Kidney (tissue), 13 donors: ENCODE measurements at regions not wholly inside any gene's neighbourhood (a gene's known extent, or its start where the extent isn't known, plus 50 kb on each side); places are given as distances from the start of the nearest gene placed in this dataset.

Experiments
- DNase-seq, 5 donors: peaks; one replicate each; pipeline ENCODE4 v3.0.0-alpha.2; 2013 to 2020
- FAIRE-seq: peaks from 2 replicates; lab custom pipeline; 2012; peaks lifted over from hg19 to GRCh38; lab: Jason Lieb, UNC
- H3K27ac ChIP-seq, 2 donors: one replicate each; pipeline ENCODE4 v1.7.0; 2013; ENCODE audit warnings: low read depth in 2 of 2, low read length in 2 of 2, inconsistent platforms in 1 of 2
- H3K27me3 ChIP-seq: one replicate; pipeline ENCODE4 v1.7.1; 2013; ENCODE audit warnings: low read length, inconsistent platforms; ENCODE audit not compliant: control insufficient read depth, insufficient read depth
- H3K36me3 ChIP-seq, 3 donors: one replicate each; pipeline versions ENCODE4 v1.7.0 to v1.7.1; 2013; ENCODE audit warnings: low read length in 3 of 3, control low read depth in 1 of 3, inconsistent platforms in 1 of 3; ENCODE audit not compliant: insufficient read depth in 3 of 3, control insufficient read depth in 2 of 3
- H3K4me1 ChIP-seq, 3 donors: one replicate each; pipeline versions ENCODE4 v1.7.0 to v1.7.1; 2013; ENCODE audit warnings: low read length in 3 of 3, inconsistent platforms in 1 of 3, low read depth in 1 of 3; ENCODE audit not compliant: control insufficient read depth in 2 of 3, insufficient read depth in 2 of 3
- H3K4me3 ChIP-seq, 3 donors: one replicate each; pipeline versions ENCODE4 v1.7.0 to v1.8.1; 2013; ENCODE audit warnings: low read length in 3 of 3, control low read depth in 1 of 3, inconsistent platforms in 1 of 3
- H3K9ac ChIP-seq, 3 donors: one replicate each; pipeline versions ENCODE4 v1.7.0 to v1.7.1; 2013; ENCODE audit warnings: low read length in 3 of 3, control low read depth in 1 of 3, inconsistent platforms in 1 of 3
- H3K9me3 ChIP-seq, 3 donors: one replicate each; pipeline versions ENCODE4 v1.7.0 to v1.7.1; 2013; ENCODE audit warnings: low read length in 3 of 3, control low read depth in 1 of 3, inconsistent platforms in 1 of 3; ENCODE audit not compliant: control insufficient read depth in 2 of 3, insufficient read depth in 1 of 3
- intact Hi-C: fragments of 100-400 bp; cut with DNase I; formaldehyde crosslinking; loops from one replicate; pipeline ENCODE4 v1.11.1; 2022
- TF ChIP-seq, protein P1 (sequence below): IDR thresholded peaks from 3 replicates; pipeline ENCODE4 v1.5.1; 2012; ENCODE audit warnings: mild to moderate bottlenecking, moderate library complexity, borderline replicate concordance; ENCODE audit not compliant: insufficient read depth; ENCODE audit errors: extremely low read depth
- donor health status: control.
- donor health status: control.
- donor health status: control.
- donor health status: control.
- donor health status: control.
- donor health status: DM: yes; HTN: yes; CAD: no.
- donor health status: Normal renal cell carcinoma (clear cell type).

DNA sequence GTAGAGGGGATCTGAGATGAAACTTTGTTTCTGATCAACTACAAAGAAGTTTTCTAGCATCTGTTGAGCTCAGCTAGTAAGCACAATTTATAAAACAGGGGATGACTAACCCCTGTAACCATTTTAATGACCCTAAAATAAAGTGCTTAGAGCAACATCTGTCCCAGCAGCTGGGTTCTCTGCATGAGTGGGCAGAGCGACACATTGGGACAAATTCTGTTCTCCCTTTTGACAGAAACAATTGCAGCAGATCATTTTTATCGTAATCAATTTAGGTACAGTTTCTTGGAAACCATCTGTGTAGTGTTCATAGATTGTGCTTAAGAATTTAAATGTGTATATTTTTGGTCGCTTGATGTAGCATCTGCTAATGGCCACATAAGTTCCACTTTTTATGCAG, 678.0 kb downstream of the RNF144A start:
- no peak overlapping the region for H3K4me3 ChIP-seq
- H3K27me3 ChIP-seq = no peaks in the 10 kb centered on the region
- no peak overlapping the region for H3K9ac ChIP-seq
- intact Hi-C loops = no loop called here
- no peak for FAIRE-seq
- no peaks in the 10 kb centered on the region for H3K4me1 ChIP-seq
- no peaks in the 10 kb centered on the region for H3K9me3 ChIP-seq
- H3K27ac ChIP-seq = no peak overlapping the region
- TF ChIP-seq, protein P1, sequence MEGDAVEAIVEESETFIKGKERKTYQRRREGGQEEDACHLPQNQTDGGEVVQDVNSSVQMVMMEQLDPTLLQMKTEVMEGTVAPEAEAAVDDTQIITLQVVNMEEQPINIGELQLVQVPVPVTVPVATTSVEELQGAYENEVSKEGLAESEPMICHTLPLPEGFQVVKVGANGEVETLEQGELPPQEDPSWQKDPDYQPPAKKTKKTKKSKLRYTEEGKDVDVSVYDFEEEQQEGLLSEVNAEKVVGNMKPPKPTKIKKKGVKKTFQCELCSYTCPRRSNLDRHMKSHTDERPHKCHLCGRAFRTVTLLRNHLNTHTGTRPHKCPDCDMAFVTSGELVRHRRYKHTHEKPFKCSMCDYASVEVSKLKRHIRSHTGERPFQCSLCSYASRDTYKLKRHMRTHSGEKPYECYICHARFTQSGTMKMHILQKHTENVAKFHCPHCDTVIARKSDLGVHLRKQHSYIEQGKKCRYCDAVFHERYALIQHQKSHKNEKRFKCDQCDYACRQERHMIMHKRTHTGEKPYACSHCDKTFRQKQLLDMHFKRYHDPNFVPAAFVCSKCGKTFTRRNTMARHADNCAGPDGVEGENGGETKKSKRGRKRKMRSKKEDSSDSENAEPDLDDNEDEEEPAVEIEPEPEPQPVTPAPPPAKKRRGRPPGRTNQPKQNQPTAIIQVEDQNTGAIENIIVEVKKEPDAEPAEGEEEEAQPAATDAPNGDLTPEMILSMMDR = no peak
- no peak for DNase-seq
- H3K36me3 ChIP-seq = no peaks in the 10 kb centered on the region

- TF ChIP-seq, protein P1 = no peak
- no peaks in the 10 kb centered on the region for H3K27me3 ChIP-seq
- no peaks in the 10 kb centered on the region for H3K4me1 ChIP-seq
- H3K4me3 ChIP-seq = no peak overlapping the region
- no peak for DNase-seq
- intact Hi-C loops = no loop called here
- no peaks in the 10 kb centered on the region for H3K36me3 ChIP-seq
- H3K9me3 ChIP-seq = no peaks in the 10 kb centered on the region
- H3K27ac ChIP-seq = no peak overlapping the region
- FAIRE-seq = no peak
- no peak overlapping the region for H3K9ac ChIP-seq
Observed at GRCh38 chr2:7598402-7598801, 681.2 kb downstream of the RNF144A start.

DNA sequence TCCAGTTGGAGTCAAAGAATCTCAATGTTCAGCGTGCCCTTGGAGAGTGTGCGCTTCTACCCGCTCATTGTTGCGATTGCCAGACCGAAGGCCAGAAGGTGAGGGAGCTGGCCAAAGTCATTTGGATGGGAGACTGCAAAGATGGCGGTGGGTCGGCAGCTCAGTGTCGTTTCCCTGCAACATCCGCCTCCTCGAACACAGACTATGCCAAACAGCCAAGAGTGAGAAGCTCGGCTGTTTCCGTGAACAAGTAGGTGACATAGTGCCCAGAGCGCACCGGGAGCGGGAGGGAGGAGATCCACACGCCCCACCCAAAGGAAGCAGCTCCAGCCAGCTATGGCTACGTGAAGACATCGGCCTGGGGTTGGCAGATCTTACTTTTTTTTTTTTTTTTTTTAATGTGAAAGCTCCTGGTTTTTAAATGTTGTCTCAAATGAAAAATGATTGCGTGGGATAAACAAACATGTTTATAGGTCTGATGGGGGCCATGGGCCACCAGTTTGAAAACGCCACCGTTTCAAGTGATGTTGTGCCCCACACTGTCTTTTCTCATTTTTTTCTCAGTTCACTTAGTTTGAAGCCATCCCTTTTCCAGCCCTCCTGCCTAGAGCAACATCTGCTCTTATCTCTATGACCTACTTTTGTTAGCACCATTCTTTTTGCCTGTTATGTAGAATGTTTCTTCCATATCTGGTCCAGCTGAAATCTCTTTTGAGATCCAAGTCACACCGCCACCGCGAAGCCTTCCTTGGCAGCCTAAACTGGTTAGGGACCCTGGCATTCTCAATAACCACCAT, 682.4 kb downstream of the RNF144A start:
- no peak overlapping the region for H3K27ac ChIP-seq

More for the DNA sequence above, 682.4 kb downstream of the RNF144A start:
- H3K27me3 ChIP-seq = no peaks in the 10 kb centered on the region
- intact Hi-C loops = no loop called here
- H3K9ac ChIP-seq = no peak overlapping the region
- no peaks in the 10 kb centered on the region for H3K9me3 ChIP-seq
- no peak overlapping the region for H3K4me3 ChIP-seq
- H3K4me1 ChIP-seq = no peaks in the 10 kb centered on the region
- FAIRE-seq = no peak
- no peaks in the 10 kb centered on the region for H3K36me3 ChIP-seq
- TF ChIP-seq, protein P1 = no peak
- no peak for DNase-seq
